Heart left ventricle (tissue), 13 donors: ENCODE measurements at regions not wholly inside any gene's neighbourhood (a gene's known extent, or its start where the extent isn't known, plus 50 kb on each side); places are given as distances from the start of the nearest gene placed in this dataset.

Experiments used
- POLR2A ChIP-seq, 2 donors: fragments of 450-650 bp; IDR thresholded peaks; one replicate each; pipeline ENCODE4 v1.6.1; 2017; ENCODE audit warnings: antibody characterized with exemption in 2 of 2, mild to moderate bottlenecking in 2 of 2, moderate library complexity in 2 of 2
- TF ChIP-seq, protein P1 (sequence below), 12 donors: fragments of 200-600 bp; sonication (generic) in 4 of 12; IDR thresholded peaks; one replicate each; pipeline versions ENCODE4 v1.5.0 to v1.8.0; 2018 to 2022; ENCODE audit warnings: antibody characterized with exemption in 12 of 12, mild to moderate bottlenecking in 5 of 12
- donor health status: ischemic (EF 13 %, LVEDD 7.1; RV severe dilation, severe dysfunction).
- donor health status: DM: no; HTN: yes; CAD: no.
- donor health status: DM: no; HTN: no; CAD: no.
- donor health status: ischemic (EF 25% LVEDD 6.9; RV normal size, moderate dysfunction).
- donor health status: ischemic (EF 25% LVEDD 5.7; RV mildly dilated, moderate dysfunction).
- donor health status: ischemic (EF 35%, LVEDD 5.7; RV mildly dilated, moderate dysfunction).
- donor health status: nonischemic (EF 11% LVEDD 7.7; RV severe dilation, severe dysfunction).
- donor health status: DM: yes; HTN: yes; CAD: no.
- donor health status: PGD.
- donor health status: ischemic (EF 29% LVEDD 5.4; RV normal size, mild dysfunction).
- donor health status: nonischemic (EF 23%, LVEDD 6.1; RV moderate dilation, normal function).

DNA sequence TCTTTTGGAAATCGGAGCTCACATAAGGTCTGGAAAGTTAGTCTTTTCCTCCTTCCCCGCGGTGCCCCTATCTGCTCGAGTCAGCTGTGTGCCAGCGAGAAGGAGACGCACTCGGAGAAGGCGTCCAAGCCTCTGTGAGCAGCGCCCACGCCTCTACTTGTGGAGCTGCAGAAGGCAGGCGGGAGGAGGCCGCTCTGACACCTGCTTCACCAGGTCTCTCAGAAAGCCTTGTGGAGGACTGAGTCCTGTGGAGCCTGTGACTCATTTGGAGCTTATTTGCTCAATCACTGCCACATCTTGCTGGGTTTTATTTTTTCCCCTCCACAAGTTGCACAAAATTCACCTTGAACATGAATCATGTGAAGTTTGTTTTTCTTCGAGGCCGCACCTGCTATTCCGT lies 117.5 kb downstream of the IRX2 start:
- TF ChIP-seq, protein P1, sequence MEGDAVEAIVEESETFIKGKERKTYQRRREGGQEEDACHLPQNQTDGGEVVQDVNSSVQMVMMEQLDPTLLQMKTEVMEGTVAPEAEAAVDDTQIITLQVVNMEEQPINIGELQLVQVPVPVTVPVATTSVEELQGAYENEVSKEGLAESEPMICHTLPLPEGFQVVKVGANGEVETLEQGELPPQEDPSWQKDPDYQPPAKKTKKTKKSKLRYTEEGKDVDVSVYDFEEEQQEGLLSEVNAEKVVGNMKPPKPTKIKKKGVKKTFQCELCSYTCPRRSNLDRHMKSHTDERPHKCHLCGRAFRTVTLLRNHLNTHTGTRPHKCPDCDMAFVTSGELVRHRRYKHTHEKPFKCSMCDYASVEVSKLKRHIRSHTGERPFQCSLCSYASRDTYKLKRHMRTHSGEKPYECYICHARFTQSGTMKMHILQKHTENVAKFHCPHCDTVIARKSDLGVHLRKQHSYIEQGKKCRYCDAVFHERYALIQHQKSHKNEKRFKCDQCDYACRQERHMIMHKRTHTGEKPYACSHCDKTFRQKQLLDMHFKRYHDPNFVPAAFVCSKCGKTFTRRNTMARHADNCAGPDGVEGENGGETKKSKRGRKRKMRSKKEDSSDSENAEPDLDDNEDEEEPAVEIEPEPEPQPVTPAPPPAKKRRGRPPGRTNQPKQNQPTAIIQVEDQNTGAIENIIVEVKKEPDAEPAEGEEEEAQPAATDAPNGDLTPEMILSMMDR (IDR thresholded peaks at IDR 0.05): no peak
- TF ChIP-seq POLR2A (IDR thresholded peaks at IDR 0.05): no peak
